AG20443 (cell line): ENCODE measurements at regions not wholly inside any gene's neighbourhood (a gene's known extent, or its start where the extent isn't known, plus 50 kb on each side); places are given as distances from the start of the nearest gene placed in this dataset.
A peak's percentile ranks its signal among the peaks of the same experiment; 100 is the strongest.
"Not testable (repeated sequence)": the region's sequence is repeated elsewhere in the genome, so short reads cannot be mapped to it uniquely, and the experiment has no call there.

Source experiments
- DNase-seq: peaks from one replicate; pipeline ENCODE4 v3.0.0; 2012; ENCODE audit warnings: low spot score, mixed read lengths

DNA sequence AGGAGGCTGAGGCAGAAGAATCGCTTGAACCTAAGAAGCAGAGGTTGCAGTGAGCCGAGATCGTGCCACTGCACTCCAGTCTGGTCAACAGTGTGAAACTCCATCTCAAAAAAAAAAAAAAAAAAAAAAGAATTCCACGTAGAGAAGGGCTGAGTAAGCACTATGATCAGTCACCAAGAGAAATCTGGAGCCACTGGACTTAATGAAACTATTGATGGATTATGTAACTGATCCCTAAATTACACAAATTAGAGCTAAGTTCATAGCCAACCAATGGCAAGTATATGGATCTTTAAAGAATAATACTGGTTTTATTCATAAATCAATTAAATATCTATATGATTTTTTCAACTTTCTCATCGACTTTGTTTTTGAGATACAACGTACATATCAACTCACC is 72.2 kb upstream of the ABLIM1 start:
- DNase-seq = no peak

DNA sequence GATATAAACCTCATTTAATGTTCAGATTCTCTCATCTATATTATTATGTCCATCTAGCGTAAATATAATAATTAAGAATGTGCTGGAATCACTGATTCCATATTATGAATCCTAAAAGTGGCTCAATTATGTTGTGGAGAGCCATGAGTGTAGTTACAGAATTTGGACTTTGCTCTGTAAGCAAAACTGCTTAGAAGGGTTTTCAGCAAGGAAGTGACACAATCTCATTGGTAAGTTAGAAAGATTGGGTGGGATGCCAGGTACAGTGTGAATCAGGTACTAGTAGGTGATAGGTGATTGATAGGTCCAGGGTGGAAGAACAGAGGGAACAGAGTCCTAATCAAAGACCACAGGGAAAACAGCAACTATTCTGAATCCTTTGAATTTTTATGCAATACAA is 74.9 kb upstream of the ABLIM1 start:
- no peak for DNase-seq

DNA sequence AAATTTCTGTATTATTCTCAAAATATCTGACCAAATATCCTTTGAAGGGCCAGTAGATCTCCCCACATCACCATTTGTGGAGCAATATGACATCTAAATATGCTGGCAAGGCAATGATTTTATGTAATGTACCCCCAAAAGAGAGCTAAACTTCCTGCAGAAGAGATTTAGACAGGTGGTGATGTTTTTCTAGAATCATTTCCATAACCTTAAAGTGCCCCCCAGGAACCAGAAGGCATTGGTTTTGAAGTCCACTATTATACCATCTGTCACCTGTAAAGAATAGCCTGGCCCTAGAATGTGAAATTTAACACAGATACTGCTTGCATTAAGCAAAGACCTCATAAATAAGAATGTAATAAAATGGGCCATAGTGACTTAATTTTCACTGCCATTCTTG is 77.9 kb upstream of the ABLIM1 start:
- DNase-seq = no peak

- DNase-seq = no peak
Observed at GRCh38 chr10:114743521-114744231, 77.9 kb upstream of the FHIP2A start.

GRCh38 chr10:114746531-114746930 is 75.0 kb upstream of the FHIP2A start:
- no peak for DNase-seq

DNA sequence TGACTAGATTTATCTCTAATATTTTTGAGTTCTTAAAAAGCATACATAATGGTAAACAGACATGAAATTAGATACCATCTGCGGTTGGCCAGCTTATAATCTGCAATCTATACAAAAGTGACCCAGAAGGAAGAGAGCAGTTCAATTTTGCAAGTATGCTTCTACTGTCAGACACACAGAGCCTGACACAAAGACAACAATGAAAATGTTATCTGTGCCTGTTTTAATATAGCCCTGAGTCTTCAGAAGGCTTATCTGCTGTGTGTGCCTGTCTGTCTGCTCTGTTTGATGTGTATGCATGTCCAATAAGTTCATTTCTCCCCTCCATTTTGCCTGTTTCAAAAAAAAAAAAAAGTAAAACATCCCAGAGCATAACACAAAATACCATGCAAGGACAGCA is 73.3 kb upstream of the FHIP2A start:
- DNase-seq = no peak

GRCh38 chr10:114749014-114749413 is 72.6 kb upstream of the FHIP2A start:
- DNase-seq = no peak

DNA sequence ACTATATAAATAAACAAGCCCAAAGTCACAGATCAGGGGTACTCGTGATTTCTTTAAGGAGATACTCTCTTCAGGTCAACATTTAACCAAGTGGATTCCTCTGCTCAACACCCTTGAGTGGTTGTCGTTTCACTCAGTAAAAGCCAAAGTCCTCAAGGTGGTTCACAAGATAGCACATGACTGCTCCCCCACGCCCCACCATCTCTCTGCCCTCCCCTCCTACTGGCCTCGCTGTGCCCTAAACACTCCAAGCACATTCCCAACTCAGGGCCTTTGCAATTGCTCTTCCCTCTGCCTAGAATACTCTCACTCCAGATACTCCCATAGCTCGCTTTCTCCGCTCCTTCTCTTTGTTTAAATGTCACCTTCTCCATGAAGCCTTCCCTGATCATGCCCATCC is 72.1 kb upstream of the FHIP2A start:
- no peak for DNase-seq

- no peak for DNase-seq
Observed at GRCh38 chr10:114751856-114752255, 69.7 kb upstream of the FHIP2A start.

DNA sequence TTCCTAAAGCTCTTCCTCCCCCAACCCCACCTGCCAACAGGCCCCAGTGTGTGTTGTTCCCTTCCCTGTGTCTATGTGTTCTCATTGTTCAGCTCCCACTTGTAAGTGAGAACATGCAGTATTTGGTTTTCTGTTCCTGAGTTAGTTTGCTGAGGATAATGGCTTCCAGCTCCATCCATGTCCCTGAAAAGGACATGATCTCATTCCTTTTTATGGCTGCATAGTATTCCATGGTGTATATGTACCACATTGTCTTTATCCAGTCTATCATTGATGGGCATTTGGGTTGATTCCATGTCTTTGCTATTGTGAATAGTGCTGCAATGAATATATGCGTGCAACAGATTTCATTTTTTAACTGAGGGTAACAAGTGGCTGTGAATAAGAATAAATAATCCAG is 69.0 kb upstream of the FHIP2A start:
- not testable (repeated sequence) for DNase-seq

DNA sequence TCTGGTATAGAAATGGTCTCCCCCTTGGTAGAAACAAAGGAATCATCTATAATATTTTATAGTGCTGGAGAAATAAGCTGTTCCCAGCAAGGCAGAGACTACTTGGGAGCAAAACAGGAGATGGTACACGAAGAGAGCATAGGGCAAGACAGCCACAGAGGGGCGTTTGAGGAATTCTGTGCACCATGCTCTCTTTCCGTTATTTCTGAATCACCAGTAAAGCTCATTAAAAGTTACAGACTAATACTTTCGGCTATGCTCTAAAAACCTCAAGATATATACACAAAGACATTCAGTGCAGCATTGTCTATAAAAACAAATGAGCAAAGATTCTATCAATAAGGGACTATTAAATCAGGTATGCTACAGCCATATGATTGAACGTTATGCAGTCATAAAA is 68.5 kb upstream of the FHIP2A start:
- no peak for DNase-seq

GRCh38 chr10:114754445-114755320 is 66.9 kb upstream of the FHIP2A start:
- DNase-seq = peak; percentile 42

DNA sequence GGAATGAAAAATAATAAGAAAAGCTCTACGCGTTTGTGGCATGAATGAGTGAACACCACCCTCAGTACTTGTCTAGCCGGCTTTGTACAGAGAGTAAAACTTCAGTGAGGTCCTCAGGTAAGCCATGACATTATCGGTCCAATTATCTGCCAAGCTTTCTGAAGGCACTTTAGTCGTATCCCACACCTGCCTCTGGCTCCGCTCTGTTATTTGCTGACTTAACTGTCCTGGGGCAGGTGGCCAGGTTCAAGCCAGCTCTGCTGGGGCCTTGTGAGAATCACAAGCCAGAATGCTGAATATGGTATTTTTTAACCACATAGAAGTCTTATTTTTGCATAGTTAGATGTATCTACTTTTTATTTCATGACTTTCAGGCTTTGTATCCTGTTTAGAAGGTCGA is 66.0 kb upstream of the FHIP2A start:
- DNase-seq = no peak

- peak; percentile 24 for DNase-seq
Observed at GRCh38 chr10:114758331-114758730, 63.2 kb upstream of the FHIP2A start.

DNA sequence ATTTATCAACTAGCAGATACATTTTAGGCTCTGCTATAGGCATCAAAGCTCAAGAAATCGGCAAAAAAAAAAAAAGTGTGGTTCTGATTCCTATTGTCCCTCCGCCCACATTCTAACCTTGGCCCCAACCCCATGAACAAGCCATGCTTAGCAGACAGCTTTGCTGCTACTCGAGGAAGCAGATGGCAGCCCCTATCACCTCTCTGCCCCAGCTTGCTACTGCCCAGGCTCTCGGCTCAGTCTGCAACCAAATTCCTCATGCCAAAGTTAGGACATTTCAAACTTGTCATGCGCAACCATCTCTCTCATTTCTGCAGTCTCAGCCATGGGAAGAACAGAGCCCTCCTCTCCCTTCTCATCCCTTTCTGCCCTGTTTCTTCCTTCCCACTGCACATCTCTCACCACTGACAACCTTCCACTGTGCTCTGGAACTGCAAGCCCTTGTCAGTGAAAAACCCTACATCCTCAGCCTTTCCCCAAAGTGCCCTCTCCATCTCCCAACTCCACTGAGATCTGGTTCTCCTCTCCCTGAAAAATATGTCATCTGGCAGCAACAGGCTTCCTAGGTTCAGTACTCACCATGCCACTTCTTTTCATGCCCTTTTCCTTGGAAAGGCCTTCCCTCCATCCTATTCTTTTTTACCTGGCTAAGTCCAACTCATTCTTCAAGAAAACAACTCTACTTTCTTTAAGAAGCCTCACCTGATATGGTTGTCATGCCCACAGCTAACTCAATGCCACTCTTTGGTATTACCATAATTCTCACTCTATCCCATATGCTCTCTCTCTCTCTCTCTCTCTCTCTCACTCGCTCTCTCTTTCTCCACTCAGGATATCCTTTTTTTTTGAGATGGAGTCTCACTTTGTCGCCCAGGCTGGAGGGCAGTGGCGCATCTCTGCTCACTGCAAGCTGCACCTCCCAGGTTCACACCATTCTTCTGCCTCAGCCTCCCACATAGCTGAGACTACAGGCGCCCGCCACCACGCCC is 60.1 kb upstream of the FHIP2A start:
- DNase-seq = no peak

DNA sequence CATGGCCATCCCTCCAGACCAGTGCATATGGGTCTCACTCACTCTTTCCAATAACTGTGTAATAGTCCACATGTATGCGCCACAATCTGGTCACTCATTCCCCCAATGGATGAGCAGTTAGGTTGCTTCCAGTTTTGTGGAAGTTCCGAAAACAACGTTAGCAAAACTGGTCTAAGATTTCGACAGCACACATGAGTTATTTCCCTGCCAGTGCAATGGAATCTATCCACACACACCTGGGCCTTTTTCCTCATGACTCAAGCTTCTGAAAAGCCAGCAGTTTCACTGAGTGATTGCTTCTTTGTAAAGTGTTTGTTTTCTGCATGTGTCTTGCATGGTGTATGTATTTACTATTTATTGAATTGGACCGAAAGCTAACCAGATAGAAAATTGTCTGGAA is 58.8 kb upstream of the FHIP2A start:
- DNase-seq = no peak

GRCh38 chr10:114764656-114765055 is 56.9 kb upstream of the FHIP2A start:
- no peak for DNase-seq

DNA sequence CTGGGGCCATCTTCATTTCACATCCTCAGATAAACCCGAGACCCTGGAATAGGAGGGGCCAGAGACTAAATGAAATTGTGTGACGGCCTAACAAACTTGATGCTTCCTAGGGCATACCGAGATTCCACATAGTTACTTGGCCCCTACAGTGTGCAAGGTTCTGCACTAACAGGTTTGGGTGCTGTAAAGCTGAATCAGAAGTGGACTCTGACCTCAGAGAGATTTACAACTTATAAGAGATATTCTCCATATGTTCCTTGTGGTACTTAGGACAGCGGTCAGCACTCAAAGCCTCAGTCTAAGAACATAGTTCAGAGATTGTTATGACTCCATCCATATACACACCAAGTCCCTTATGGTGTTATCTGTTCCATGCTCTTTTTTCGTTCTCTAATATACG is 55.1 kb upstream of the FHIP2A start:
- no peak for DNase-seq

DNA sequence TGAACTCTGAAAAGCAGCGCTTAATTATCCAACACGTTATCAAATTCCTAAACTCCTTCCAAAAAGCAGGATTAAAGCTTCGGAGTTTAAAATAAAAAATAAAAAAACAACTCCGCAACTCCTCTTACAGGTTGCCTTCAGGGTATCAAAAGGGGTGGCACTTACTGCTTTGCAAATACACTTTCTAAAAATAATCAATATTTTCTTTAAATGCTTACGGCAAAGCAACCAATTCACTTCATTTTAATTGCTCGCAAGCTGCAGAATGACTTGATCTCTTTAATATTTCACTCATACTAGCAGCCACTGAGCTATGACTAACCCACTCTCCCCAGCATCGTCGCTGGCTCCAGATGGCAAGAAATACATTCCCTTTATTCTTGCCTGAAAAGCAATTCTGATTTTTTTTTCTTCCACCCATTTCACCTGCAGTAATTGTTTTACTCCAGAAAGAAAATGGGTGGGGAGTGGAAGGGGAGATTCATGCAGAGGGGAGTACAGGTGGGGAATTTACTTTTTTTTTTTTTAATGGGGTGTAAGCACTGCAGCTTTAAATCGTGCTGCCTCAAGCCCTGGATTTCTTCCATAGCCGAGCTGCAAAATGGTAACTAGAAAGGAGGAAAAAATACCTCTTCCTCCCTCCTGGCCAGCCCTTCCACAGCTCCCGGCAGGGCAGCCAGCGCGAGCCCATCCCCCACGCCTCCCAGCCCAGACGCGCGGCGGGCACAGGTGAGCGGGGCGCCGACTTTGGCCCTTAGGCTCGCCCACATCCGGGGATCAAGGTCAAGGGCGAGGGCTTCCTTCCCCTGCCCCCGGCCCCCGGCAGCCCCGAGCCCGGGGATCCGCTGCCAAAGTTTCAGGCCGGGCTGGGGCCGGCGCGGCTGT is 54.2 kb upstream of the FHIP2A start:
- DNase-seq = peak; percentile 79

- peak; percentile 54 for DNase-seq
Observed at GRCh38 chr10:114767986-114768821, 53.4 kb upstream of the FHIP2A start.
